ENCODE measurements at regions not wholly inside any gene's neighbourhood (a gene's known extent, or its start where the extent isn't known, plus 50 kb on each side); places are given as distances from the start of the nearest gene placed in this dataset.

GRCh38 chr7:115474137-115474536 is 552.2 kb downstream of the MDFIC start:
- ATAC-seq, result no peak
- TF ChIP-seq GLIS3 (CRISPR knock-in tag; IDR thresholded peaks at IDR 0.05) (no peak), ZNF70 (CRISPR knock-in tag; IDR thresholded peaks at IDR 0.05) (no peak), TOX (CRISPR knock-in tag; IDR thresholded peaks at IDR 0.05; ENCODE audit: borderline replicate concordance) (no peak), ARNTL (CRISPR knock-in tag; IDR thresholded peaks at IDR 0.05; ENCODE audit: borderline replicate concordance, low read depth) (no peak), OSR1 (CRISPR knock-in tag; IDR thresholded peaks at IDR 0.05) (no peak), CSRNP3 (CRISPR knock-in tag; IDR thresholded peaks at IDR 0.05) (no peak), POU6F1 (CRISPR knock-in tag; IDR thresholded peaks at IDR 0.05; ENCODE audit: borderline replicate concordance, low read depth) (no peak), PATZ1 (CRISPR knock-in tag; IDR thresholded peaks at IDR 0.05; ENCODE audit: borderline replicate concordance) (no peak), ESRRG (CRISPR knock-in tag; IDR thresholded peaks at IDR 0.05) (no peak), ZNF565 (CRISPR knock-in tag; conservative IDR thresholded peaks at IDR 0.05; ENCODE audit: low read depth) (no peak), PPARA (CRISPR knock-in tag; IDR thresholded peaks at IDR 0.05; ENCODE audit: borderline replicate concordance) (no peak), TCF4 (CRISPR knock-in tag; IDR thresholded peaks at IDR 0.05; ENCODE audit: borderline replicate concordance) (no peak)

- TF ChIP-seq TSHZ2 (CRISPR knock-in tag; IDR thresholded peaks at IDR 0.05), result no peak
- TF ChIP-seq TOX (CRISPR knock-in tag; IDR thresholded peaks at IDR 0.05; ENCODE audit: borderline replicate concordance), result no peak
- no peak for TF ChIP-seq ESRRG (CRISPR knock-in tag; IDR thresholded peaks at IDR 0.05)
- TF ChIP-seq ZFP3 (CRISPR knock-in tag; IDR thresholded peaks at IDR 0.05), result no peak
- no peak for TF ChIP-seq ZFP30 (CRISPR knock-in tag; IDR thresholded peaks at IDR 0.05)
- TF ChIP-seq SNAI2 (CRISPR knock-in tag; IDR thresholded peaks at IDR 0.05), result no peak
- TF ChIP-seq CREB5 (CRISPR knock-in tag; IDR thresholded peaks at IDR 0.05; ENCODE audit: low read depth), result no peak
- no peak for TF ChIP-seq TCF4 (CRISPR knock-in tag; IDR thresholded peaks at IDR 0.05; ENCODE audit: borderline replicate concordance)
- TF ChIP-seq ZNF8 (CRISPR knock-in tag; IDR thresholded peaks at IDR 0.05), result no peak
- no peak for TF ChIP-seq POU6F1 (CRISPR knock-in tag; IDR thresholded peaks at IDR 0.05; ENCODE audit: borderline replicate concordance, low read depth)
- TF ChIP-seq PPARA (CRISPR knock-in tag; IDR thresholded peaks at IDR 0.05; ENCODE audit: borderline replicate concordance), result no peak
- TF ChIP-seq ZNF70 (CRISPR knock-in tag; IDR thresholded peaks at IDR 0.05), result no peak
- TF ChIP-seq GLIS3 (CRISPR knock-in tag; IDR thresholded peaks at IDR 0.05), result no peak
- no peak for TF ChIP-seq ISL1 (CRISPR knock-in tag; IDR thresholded peaks at IDR 0.05)
- TF ChIP-seq BACH2 (CRISPR knock-in tag; IDR thresholded peaks at IDR 0.05; ENCODE audit: borderline replicate concordance), result no peak
- ATAC-seq, result no peak
These were observed 550.0 kb downstream of the MDFIC start for GRCh38 chr7:115471891-115472290.

Measured in SK-N-SH treated with all-trans-retinoic acid at 6 μM for 48 hours (cell line).